ENCODE measurements at regions not wholly inside any gene's neighbourhood (a gene's known extent, or its start where the extent isn't known, plus 50 kb on each side); places are given as distances from the start of the nearest gene placed in this dataset.

DNA sequence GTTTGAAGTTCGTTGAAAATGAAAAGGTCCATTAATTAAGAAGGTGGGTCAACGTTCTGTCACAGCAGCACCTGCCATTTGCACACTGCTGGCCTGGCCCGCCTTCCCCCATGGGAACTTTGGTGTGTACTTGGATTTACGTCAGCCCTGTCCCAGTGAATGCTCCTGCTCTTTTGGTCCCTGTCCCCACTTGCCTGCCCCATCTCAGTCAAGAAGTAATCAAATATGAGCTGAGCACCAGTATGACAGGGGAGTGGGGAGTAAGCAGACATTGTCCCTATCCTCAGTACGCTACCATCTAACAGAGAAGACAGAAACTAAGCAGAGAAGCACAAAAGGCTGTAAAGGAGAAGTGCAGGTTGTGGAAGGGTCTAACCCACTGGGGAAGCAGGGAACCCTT is 65.1 kb downstream of the SLC4A3 start:
- DNase-seq (ENCODE audit: low spot score) (no peak), ATAC-seq (ENCODE audit: low FRiP score) (no peak)
- TF ChIP-seq, protein P1, sequence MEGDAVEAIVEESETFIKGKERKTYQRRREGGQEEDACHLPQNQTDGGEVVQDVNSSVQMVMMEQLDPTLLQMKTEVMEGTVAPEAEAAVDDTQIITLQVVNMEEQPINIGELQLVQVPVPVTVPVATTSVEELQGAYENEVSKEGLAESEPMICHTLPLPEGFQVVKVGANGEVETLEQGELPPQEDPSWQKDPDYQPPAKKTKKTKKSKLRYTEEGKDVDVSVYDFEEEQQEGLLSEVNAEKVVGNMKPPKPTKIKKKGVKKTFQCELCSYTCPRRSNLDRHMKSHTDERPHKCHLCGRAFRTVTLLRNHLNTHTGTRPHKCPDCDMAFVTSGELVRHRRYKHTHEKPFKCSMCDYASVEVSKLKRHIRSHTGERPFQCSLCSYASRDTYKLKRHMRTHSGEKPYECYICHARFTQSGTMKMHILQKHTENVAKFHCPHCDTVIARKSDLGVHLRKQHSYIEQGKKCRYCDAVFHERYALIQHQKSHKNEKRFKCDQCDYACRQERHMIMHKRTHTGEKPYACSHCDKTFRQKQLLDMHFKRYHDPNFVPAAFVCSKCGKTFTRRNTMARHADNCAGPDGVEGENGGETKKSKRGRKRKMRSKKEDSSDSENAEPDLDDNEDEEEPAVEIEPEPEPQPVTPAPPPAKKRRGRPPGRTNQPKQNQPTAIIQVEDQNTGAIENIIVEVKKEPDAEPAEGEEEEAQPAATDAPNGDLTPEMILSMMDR (IDR thresholded peaks at IDR 0.05): no peak

DNA sequence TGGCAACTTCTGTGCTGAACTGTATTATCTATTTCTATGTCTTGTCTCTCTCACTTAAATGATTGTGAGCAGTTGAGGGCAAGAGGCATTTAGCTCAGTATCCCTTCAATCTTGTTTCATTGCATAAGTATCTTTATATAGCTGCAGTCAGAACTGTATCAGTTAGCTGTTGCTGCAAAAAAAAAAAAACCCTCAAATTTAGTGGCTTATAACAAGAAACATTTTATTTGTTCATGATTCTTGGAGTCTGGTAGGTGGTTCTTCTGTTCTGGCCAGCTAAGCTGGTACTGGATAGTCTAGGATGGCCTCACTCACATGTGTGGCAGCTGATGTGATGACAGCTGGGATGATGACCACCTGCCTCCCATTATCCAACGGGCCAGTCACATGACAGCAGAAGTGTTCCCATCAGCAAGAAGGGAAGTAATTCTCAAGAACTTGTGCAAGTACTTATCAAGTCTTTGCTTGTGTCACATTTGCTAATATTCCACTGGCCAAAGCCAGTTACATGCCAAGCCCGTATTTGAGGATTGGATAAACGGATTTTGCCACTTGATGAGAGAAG is 67.8 kb downstream of the SLC4A3 start:
- DNase-seq (ENCODE audit: low spot score) (no peak), ATAC-seq (ENCODE audit: low FRiP score) (no peak)
- TF ChIP-seq, protein P1 (IDR thresholded peaks at IDR 0.05): no peak

DNA sequence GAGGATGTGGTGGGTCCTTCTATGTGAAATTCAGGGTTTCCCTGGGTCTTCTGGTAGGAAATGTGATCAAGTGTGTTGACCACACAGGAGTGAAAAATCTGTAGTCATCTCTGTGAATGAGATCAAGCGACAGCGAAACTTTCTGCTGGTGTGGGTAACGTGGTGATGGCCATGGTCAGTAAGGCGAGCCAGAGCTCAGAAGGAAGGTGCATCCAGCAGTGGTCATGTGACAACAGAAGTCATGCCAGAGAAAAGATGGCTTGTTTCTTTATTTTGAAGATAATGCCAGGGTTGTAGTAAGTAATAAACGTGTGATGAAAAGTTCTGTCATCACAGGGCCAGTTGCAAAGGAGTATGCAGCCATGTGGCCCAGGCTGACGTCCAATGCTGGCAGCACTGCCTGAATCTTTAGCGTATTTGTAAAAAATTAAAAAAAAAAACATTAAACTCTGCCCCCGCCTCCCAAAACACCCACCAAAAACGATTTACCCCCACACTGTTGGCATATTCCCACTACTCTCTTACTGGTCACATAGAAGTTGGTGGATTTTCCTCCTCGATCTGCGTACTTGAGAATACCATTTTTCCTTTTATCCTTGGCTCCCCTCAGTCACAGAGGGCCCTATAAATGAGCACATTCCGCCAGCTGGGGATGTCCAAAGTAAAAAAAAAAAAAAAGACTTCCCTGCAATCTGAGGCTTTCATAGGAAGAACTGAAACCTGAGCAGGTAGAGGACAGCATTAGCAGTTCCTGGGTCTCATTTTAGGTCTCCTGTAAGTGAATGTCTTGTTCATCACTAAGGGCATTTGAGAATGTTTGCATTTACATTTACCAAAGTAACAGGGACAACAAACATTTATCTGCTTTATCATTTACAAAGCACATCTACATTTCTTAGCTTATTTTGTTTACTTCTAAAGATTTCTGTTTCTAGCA is 70.6 kb downstream of the SLC4A3 start:
- no peak for ATAC-seq (ENCODE audit: low FRiP score)
- no peak for DNase-seq (ENCODE audit: low spot score)
- TF ChIP-seq, protein P1 (IDR thresholded peaks at IDR 0.05): no peak

DNA sequence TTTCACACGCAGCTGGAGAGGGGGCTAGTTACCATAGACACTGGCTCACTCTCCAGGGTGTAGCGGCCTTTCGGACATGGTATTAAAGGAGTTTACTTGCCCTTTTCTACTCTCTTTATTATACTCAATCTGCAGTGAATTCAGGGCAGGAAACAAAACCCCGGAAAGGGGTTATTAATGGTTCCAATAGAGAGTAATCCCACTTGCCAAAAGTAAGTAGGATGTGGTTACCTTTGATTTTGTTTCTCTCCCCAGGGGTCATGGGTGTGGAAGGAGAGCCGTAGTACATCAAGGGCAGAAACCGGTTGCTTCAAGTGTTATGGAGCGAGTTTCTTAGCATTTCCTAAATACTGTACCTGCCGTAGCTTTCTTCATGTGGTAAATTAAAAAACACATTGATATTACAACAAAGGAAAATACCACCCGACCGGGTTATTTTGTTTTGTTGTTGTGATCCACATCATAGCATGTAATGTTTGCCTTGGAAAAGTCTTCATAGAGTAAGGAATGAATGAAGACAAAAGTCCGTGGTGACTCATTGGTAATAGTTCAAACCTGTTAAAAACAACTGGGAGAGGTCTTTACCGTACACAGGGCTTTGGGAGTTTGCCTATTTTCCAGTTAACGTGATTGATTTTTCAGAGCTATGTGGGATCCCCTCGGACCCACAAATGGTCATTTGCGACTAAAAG is 71.5 kb downstream of the SLC4A3 start:
- no peak for ATAC-seq (ENCODE audit: low FRiP score)
- no peak for DNase-seq (ENCODE audit: low spot score)
- TF ChIP-seq, protein P1 (IDR thresholded peaks at IDR 0.05): no peak

DNA sequence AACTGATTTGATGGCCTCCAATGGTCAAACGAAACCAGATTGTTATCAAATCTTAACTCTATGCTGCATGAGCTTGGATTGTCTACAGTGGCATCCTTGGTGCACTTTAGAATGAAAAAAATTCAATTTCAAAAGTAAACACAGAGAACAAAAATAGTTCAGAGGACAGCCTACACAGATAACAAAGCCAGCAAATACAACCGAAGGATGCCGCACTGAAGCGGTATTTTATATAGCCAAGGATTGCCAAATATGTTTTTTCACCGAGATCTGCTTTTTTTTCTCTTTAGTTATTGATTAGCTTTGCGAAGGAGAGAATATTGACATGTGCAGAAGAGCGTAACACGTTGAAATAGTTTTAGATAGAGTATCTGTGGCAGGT is 72.0 kb downstream of the SLC4A3 start:
- no peak for DNase-seq (ENCODE audit: low spot score)
- no peak for ATAC-seq (ENCODE audit: low FRiP score)
- TF ChIP-seq, protein P1 (IDR thresholded peaks at IDR 0.05): no peak

DNA sequence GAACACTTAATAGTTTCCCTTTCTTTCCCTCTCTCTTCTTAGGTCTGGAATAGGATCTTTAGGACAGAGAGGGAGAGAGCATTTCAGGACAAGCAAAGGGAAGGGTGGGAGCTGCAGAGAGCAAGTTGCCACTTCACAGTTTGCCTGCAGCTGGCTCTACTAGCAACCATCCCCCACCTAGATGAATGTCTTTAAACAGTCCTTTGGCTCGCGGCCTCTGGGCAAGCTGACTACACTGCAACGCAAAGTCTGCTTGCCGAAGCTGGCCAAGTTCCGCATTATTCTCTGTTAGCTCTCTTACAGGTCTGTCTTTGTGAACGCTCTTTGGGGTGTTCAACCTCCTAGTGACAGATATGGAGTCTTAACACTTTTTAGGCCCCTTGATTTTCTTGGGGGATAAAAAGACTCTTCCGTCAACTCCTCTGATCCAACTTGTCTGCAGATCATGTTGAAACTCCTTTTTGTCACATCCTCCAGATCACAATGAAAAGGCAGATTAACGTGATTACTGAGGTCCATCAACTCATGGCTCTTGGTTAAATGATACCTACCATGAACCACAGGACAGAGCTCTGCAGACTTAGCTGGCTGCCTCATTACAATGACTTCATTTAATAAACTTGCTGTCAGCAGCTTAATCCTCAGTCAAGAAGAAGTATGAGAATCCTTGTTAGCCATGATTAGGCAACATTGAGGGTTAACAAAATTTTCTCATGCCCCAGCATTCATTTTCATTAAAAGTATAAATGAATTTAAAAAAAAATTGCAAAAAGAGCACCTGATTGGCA is 74.6 kb downstream of the SLC4A3 start:
- DNase-seq (ENCODE audit: low spot score) (no peak), ATAC-seq (ENCODE audit: low FRiP score) (no peak)
- TF ChIP-seq, protein P1 (IDR thresholded peaks at IDR 0.05): no peak

Measured in omental fat pad (tissue), 3 donors.